WTC11 (cell line): ENCODE measurements at regions not wholly inside any gene's neighbourhood (a gene's known extent, or its start where the extent isn't known, plus 50 kb on each side); places are given as distances from the start of the nearest gene placed in this dataset.

Experiments used
- ATAC-seq: fragments of 200-7000 bp; cut with Tn5 transposase; 2 replicates; pipeline ENCODE4 v1.10.0; 2021; ENCODE audit warnings: mild to moderate bottlenecking, moderate library complexity
- CTCF ChIA-PET: fragments of 300-600 bp; sonication (Branson Sonifier 250); formaldehyde crosslinking; loops from one replicate; lab custom pipeline; 2021; ENCODE audit warnings: antibody characterized with exemption; lab: Charles Lee
- POLR2A ChIA-PET: fragments of 350-600 bp; sonication (Branson Sonifier 250); formaldehyde crosslinking; loops from one replicate; lab custom pipeline; 2021; ENCODE audit warnings: antibody characterized with exemption; lab: Charles Lee
- DNase-seq: peaks from one replicate; pipeline ENCODE4 v3.0.0; 2021; ENCODE audit warnings: low spot score
- H3K27ac Mint-ChIP-seq: 2 replicates; pipeline ENCODE4 v1.8.0; 2021; ENCODE audit warnings: mixed read lengths
- H3K27me3 Mint-ChIP-seq: 2 replicates; pipeline ENCODE4 v1.8.0; 2021; ENCODE audit warnings: low read depth, mild to moderate bottlenecking, moderate library complexity, mixed read lengths
- H3K36me3 Mint-ChIP-seq: 2 replicates; pipeline ENCODE4 v1.8.0; 2021; ENCODE audit warnings: mixed read lengths
- H3K4me1 Mint-ChIP-seq: 2 replicates; pipeline ENCODE4 v1.8.0; 2022; ENCODE audit warnings: mixed read lengths
- H3K4me3 Mint-ChIP-seq: 2 replicates; pipeline ENCODE4 v1.8.0; 2021; ENCODE audit warnings: mild to moderate bottlenecking, moderate library complexity, mixed read lengths
- H3K9me3 Mint-ChIP-seq: 2 replicates; pipeline ENCODE4 v1.8.0; 2021; ENCODE audit warnings: mixed read lengths
- CDX4 ChIP-seq: fragments of 250-450 bp; sonication (Bioruptor Pico); IDR thresholded peaks from 2 replicates; pipeline ENCODE4 v1.9.0; 2021; ENCODE audit warnings: moderate library complexity, mild to moderate bottlenecking, inconsistent platforms, borderline replicate concordance
- ETV6 ChIP-seq: sonication (generic); formaldehyde crosslinking; IDR thresholded peaks from 2 replicates; pipeline ENCODE4 v1.8.1; 2022; ENCODE audit warnings: mild to moderate bottlenecking, missing genetic modification reagents
- GABPB1 ChIP-seq: sonication (generic); formaldehyde crosslinking; IDR thresholded peaks from 2 replicates; pipeline ENCODE4 v1.8.1; 2023; ENCODE audit warnings: mild to moderate bottlenecking, missing genetic modification reagents
- JAZF1 ChIP-seq: fragments of 250-450 bp; sonication (Bioruptor Pico); IDR thresholded peaks from 2 replicates; pipeline ENCODE4 v1.9.0; 2021; ENCODE audit warnings: moderate library complexity, mild to moderate bottlenecking, inconsistent platforms
- MAX ChIP-seq: sonication (generic); formaldehyde crosslinking; IDR thresholded peaks from 2 replicates; pipeline ENCODE4 v1.8.0; 2022; ENCODE audit warnings: mild to moderate bottlenecking, missing genetic modification reagents
- NR1H2 ChIP-seq: sonication (generic); formaldehyde crosslinking; IDR thresholded peaks from 2 replicates; pipeline ENCODE4 v1.9.0; 2021; ENCODE audit warnings: mild to moderate bottlenecking, moderate library complexity, missing genetic modification reagents
- OVOL2 ChIP-seq: fragments of 250-450 bp; sonication (Bioruptor Pico); IDR thresholded peaks from 2 replicates; pipeline ENCODE4 v1.9.0; 2021; ENCODE audit warnings: mild to moderate bottlenecking, borderline replicate concordance
- PRDM15 ChIP-seq: sonication (generic); formaldehyde crosslinking; IDR thresholded peaks from 2 replicates; pipeline ENCODE4 v1.8.0; 2022; ENCODE audit warnings: missing genetic modification reagents
- PRRX2 ChIP-seq: fragments of 250-450 bp; sonication (Bioruptor Pico); IDR thresholded peaks from 2 replicates; pipeline ENCODE4 v1.8.0; 2021; ENCODE audit warnings: mild to moderate bottlenecking
- TEAD1 ChIP-seq: sonication (generic); formaldehyde crosslinking; IDR thresholded peaks from 2 replicates; pipeline ENCODE4 v1.8.0; 2022; ENCODE audit warnings: mild to moderate bottlenecking, missing genetic modification reagents
- ZBTB21 ChIP-seq: sonication (generic); formaldehyde crosslinking; IDR thresholded peaks from 2 replicates; pipeline ENCODE4 v1.8.1; 2023; ENCODE audit warnings: mild to moderate bottlenecking, missing genetic modification reagents, borderline replicate concordance
- ZNF138 ChIP-seq: sonication (generic); formaldehyde crosslinking; conservative IDR thresholded peaks from 2 replicates; pipeline ENCODE4 v1.8.1; 2022; ENCODE audit warnings: mild to moderate bottlenecking, moderate library complexity, missing genetic modification reagents
- ZNF263 ChIP-seq: sonication (generic); formaldehyde crosslinking; IDR thresholded peaks from 2 replicates; pipeline ENCODE4 v1.8.1; 2022; ENCODE audit warnings: low read depth, mild to moderate bottlenecking, moderate library complexity, missing genetic modification reagents
- ZNF423 ChIP-seq: fragments of 250-450 bp; sonication (Bioruptor Pico); IDR thresholded peaks from 2 replicates; pipeline ENCODE4 v2.1.2; 2022; ENCODE audit warnings: mild to moderate bottlenecking, moderate library complexity
- ZNF512 ChIP-seq: sonication (generic); formaldehyde crosslinking; IDR thresholded peaks from 2 replicates; pipeline ENCODE4 v1.8.1; 2022; ENCODE audit warnings: missing genetic modification reagents, borderline replicate concordance
- ZSCAN18 ChIP-seq: fragments of 250-450 bp; sonication (Bioruptor Pico); IDR thresholded peaks from 2 replicates; pipeline ENCODE4 v2.1.2; 2022; ENCODE audit warnings: mild to moderate bottlenecking, moderate library complexity
- TF ChIP-seq, protein P1 (sequence below): sonication (generic); formaldehyde crosslinking; IDR thresholded peaks from 2 replicates; pipeline ENCODE4 v1.8.1; 2023; ENCODE audit warnings: mild to moderate bottlenecking, missing genetic modification reagents, moderate library complexity
- TF ChIP-seq, protein P2 (sequence below): sonication (generic); formaldehyde crosslinking; IDR thresholded peaks from 2 replicates; pipeline ENCODE4 v1.8.0; 2022; ENCODE audit warnings: mild to moderate bottlenecking, missing genetic modification reagents
- TF ChIP-seq, protein P3 (sequence below): fragments of 200-600 bp; IDR thresholded peaks from 2 replicates; pipeline ENCODE4 v1.8.0; 2022; ENCODE audit warnings: antibody characterized with exemption
- TF ChIP-seq, protein P4 (sequence below): sonication (generic); formaldehyde crosslinking; conservative IDR thresholded peaks from 2 replicates; pipeline ENCODE4 v1.8.1; 2023; ENCODE audit warnings: mild to moderate bottlenecking, low read depth, missing genetic modification reagents, moderate library complexity

GRCh38 chr13:106003651-106004050, 531.8 kb downstream of the EFNB2 start:
- Mint-ChIP-seq H3K36me3 (0 out of 2 replicates have a peak, but pooled peaks cover 3% of the 10 kb centered on the region), H3K4me1 (no peaks in the 10 kb centered on the region), H3K4me3 (no peak overlapping the region), H3K9me3 (peaks cover 7% of the 10 kb centered on the region), H3K27ac (no peak overlapping the region), H3K27me3 (no peaks in the 10 kb centered on the region)
- CTCF ChIA-PET: interaction anchor here (0.8 kb wide), 1 partner anchor 22 kb away, joined by 3 read pairs; no protein-coding TSS in a partner anchor
- DNase-seq: no peak
- TF ChIP-seq, protein P1, sequence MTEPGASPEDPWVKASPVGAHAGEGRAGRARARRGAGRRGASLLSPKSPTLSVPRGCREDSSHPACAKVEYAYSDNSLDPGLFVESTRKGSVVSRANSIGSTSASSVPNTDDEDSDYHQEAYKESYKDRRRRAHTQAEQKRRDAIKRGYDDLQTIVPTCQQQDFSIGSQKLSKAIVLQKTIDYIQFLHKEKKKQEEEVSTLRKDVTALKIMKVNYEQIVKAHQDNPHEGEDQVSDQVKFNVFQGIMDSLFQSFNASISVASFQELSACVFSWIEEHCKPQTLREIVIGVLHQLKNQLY (CRISPR knock-in tag): no peak
- TF ChIP-seq, protein P2, sequence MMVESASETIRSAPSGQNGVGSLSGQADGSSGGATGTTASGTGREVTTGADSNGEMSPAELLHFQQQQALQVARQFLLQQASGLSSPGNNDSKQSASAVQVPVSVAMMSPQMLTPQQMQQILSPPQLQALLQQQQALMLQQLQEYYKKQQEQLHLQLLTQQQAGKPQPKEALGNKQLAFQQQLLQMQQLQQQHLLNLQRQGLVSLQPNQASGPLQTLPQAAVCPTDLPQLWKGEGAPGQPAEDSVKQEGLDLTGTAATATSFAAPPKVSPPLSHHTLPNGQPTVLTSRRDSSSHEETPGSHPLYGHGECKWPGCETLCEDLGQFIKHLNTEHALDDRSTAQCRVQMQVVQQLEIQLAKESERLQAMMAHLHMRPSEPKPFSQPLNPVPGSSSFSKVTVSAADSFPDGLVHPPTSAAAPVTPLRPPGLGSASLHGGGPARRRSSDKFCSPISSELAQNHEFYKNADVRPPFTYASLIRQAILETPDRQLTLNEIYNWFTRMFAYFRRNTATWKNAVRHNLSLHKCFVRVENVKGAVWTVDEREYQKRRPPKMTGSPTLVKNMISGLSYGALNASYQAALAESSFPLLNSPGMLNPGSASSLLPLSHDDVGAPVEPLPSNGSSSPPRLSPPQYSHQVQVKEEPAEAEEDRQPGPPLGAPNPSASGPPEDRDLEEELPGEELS (CRISPR knock-in tag): no peak
- TF ChIP-seq ZSCAN18 (CRISPR knock-in tag): no peak
- POLR2A ChIA-PET: no interaction called here
- ATAC-seq: no peak

DNA sequence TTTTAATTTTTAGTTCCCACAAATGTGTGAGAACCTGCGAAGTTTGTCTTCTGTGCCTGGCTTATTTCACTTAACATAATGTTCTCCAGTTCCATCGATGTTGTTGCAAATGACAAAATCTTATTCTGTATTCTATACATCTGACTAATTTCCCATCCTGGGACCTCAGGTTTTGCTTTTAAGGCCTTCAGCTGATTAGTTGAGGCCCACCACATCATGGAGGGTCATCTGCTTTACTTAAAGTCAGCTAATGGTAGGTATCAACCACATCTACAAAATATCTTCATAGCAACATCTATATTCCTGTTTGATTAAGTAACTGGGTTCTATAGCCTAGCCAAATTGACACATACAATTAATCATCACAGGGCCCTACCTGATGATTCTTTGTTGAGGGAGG, 534.0 kb downstream of the EFNB2 start:
- Mint-ChIP-seq H3K9me3 (peaks cover 9% of the 10 kb centered on the region), H3K4me3 (no peak overlapping the region), H3K27ac (no peak overlapping the region), H3K27me3 (no peaks in the 10 kb centered on the region), H3K36me3 (0 out of 2 replicates have a peak, but pooled peaks cover 3% of the 10 kb centered on the region), H3K4me1 (no peaks in the 10 kb centered on the region)
- ChIA-PET POLR2A (interaction anchor here (0.5 kb wide), 1 partner anchor 193 kb away, joined by 3 read pairs; no protein-coding TSS in a partner anchor), CTCF (no interaction called here)
- DNase-seq (no peak), ATAC-seq (no peak)
- TF ChIP-seq NR1H2 (CRISPR knock-in tag): no peak
- TF ChIP-seq, protein P3, sequence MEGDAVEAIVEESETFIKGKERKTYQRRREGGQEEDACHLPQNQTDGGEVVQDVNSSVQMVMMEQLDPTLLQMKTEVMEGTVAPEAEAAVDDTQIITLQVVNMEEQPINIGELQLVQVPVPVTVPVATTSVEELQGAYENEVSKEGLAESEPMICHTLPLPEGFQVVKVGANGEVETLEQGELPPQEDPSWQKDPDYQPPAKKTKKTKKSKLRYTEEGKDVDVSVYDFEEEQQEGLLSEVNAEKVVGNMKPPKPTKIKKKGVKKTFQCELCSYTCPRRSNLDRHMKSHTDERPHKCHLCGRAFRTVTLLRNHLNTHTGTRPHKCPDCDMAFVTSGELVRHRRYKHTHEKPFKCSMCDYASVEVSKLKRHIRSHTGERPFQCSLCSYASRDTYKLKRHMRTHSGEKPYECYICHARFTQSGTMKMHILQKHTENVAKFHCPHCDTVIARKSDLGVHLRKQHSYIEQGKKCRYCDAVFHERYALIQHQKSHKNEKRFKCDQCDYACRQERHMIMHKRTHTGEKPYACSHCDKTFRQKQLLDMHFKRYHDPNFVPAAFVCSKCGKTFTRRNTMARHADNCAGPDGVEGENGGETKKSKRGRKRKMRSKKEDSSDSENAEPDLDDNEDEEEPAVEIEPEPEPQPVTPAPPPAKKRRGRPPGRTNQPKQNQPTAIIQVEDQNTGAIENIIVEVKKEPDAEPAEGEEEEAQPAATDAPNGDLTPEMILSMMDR: no peak
- TF ChIP-seq ZNF263 (CRISPR knock-in tag): no peak
- TF ChIP-seq ZNF138 (CRISPR knock-in tag): no peak
- no peak for TF ChIP-seq PRDM15 (CRISPR knock-in tag)
- no peak for TF ChIP-seq CDX4 (CRISPR knock-in tag)
- no peak for TF ChIP-seq GABPB1 (CRISPR knock-in tag)
- TF ChIP-seq, protein P4, sequence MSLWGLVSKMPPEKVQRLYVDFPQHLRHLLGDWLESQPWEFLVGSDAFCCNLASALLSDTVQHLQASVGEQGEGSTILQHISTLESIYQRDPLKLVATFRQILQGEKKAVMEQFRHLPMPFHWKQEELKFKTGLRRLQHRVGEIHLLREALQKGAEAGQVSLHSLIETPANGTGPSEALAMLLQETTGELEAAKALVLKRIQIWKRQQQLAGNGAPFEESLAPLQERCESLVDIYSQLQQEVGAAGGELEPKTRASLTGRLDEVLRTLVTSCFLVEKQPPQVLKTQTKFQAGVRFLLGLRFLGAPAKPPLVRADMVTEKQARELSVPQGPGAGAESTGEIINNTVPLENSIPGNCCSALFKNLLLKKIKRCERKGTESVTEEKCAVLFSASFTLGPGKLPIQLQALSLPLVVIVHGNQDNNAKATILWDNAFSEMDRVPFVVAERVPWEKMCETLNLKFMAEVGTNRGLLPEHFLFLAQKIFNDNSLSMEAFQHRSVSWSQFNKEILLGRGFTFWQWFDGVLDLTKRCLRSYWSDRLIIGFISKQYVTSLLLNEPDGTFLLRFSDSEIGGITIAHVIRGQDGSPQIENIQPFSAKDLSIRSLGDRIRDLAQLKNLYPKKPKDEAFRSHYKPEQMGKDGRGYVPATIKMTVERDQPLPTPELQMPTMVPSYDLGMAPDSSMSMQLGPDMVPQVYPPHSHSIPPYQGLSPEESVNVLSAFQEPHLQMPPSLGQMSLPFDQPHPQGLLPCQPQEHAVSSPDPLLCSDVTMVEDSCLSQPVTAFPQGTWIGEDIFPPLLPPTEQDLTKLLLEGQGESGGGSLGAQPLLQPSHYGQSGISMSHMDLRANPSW (CRISPR knock-in tag): no peak
- no peak for TF ChIP-seq ETV6 (CRISPR knock-in tag)
- TF ChIP-seq PRRX2 (CRISPR knock-in tag): no peak
- TF ChIP-seq ZNF423 (CRISPR knock-in tag): no peak
- TF ChIP-seq ZNF512: no peak
- no peak for TF ChIP-seq JAZF1 (CRISPR knock-in tag)
- no peak for TF ChIP-seq MAX (CRISPR knock-in tag)
- no peak for TF ChIP-seq OVOL2 (CRISPR knock-in tag)
- TF ChIP-seq ZBTB21 (CRISPR knock-in tag): no peak
- no peak for TF ChIP-seq TEAD1 (CRISPR knock-in tag)
